GM23248 (cell line): ENCODE measurements at regions not wholly inside any gene's neighbourhood (a gene's known extent, or its start where the extent isn't known, plus 50 kb on each side); places are given as distances from the start of the nearest gene placed in this dataset.

Experiments
- DNase-seq: peaks from one replicate; pipeline ENCODE4 v3.0.0-alpha.2; 2015
- H2AFZ ChIP-seq: fragments of 200-600 bp; sonication (generic); 2 replicates; pipeline ENCODE4 v1.6.1; 2016; ENCODE audit warnings: antibody characterized with exemption
- H3F3A ChIP-seq: fragments of 200-600 bp; sonication (generic); 2 replicates; pipeline ENCODE4 v1.6.1; 2016; ENCODE audit warnings: mild to moderate bottlenecking, antibody characterized with exemption, mixed run types; ENCODE audit not compliant: insufficient read depth
- H3K27ac ChIP-seq: fragments of 200-600 bp; sonication (generic); 2 replicates; pipeline ENCODE4 v1.5.1; 2016; ENCODE audit warnings: mild to moderate bottlenecking
- H3K27me3 ChIP-seq: fragments of 200-600 bp; sonication (generic); replicated peaks from 2 replicates; pipeline ENCODE4 v1.6.1; 2016; ENCODE audit warnings: mild to moderate bottlenecking; ENCODE audit not compliant: insufficient read depth
- H3K36me3 ChIP-seq: fragments of 200-600 bp; sonication (generic); 2 replicates; pipeline ENCODE4 v1.6.1; 2016; ENCODE audit warnings: low read depth, mild to moderate bottlenecking
- H3K4me1 ChIP-seq: fragments of 200-600 bp; sonication (generic); 2 replicates; pipeline ENCODE4 v1.6.1; 2016; ENCODE audit warnings: mild to moderate bottlenecking; ENCODE audit not compliant: insufficient read depth
- H3K4me2 ChIP-seq: fragments of 200-600 bp; sonication (generic); one replicate; pipeline ENCODE4 v1.6.1; 2016; ENCODE audit warnings: mild to moderate bottlenecking; ENCODE audit not compliant: unreplicated experiment
- H3K4me3 ChIP-seq: fragments of 200-600 bp; sonication (generic); 2 replicates; pipeline ENCODE4 v1.5.1; 2016; ENCODE audit warnings: mild to moderate bottlenecking
- H3K79me2 ChIP-seq: fragments of 200-600 bp; sonication (generic); 2 replicates; pipeline ENCODE4 v1.6.1; 2016; ENCODE audit warnings: mild to moderate bottlenecking; ENCODE audit not compliant: insufficient read depth
- H3K9ac ChIP-seq: fragments of 200-600 bp; sonication (generic); 2 replicates; pipeline ENCODE4 v1.6.1; 2016; ENCODE audit warnings: mild to moderate bottlenecking
- H3K9me2 ChIP-seq: fragments of 200-600 bp; sonication (generic); 2 replicates; pipeline ENCODE4 v1.6.1; 2016; ENCODE audit warnings: mixed run types, mild to moderate bottlenecking, moderate library complexity; ENCODE audit not compliant: insufficient read depth
- H3K9me3 ChIP-seq: fragments of 200-600 bp; sonication (generic); one replicate; pipeline ENCODE4 v1.6.1; 2017; ENCODE audit warnings: low read depth
- H4K20me1 ChIP-seq: fragments of 200-600 bp; sonication (generic); 2 replicates; pipeline ENCODE4 v1.6.0; 2016; ENCODE audit not compliant: insufficient read depth
- EZH2 ChIP-seq: fragments of 200-600 bp; sonication (generic); IDR thresholded peaks from 2 replicates; pipeline ENCODE4 v1.6.1; 2018; ENCODE audit warnings: antibody characterized with exemption, mild to moderate bottlenecking; ENCODE audit not compliant: insufficient read depth, poor library complexity, severe bottlenecking
- EZH2phosphoT487 ChIP-seq: fragments of 200-600 bp; sonication (generic); IDR thresholded peaks from 2 replicates; pipeline ENCODE4 v1.6.1; 2018; ENCODE audit warnings: antibody characterized with exemption, moderate library complexity, mild to moderate bottlenecking, low read depth; ENCODE audit not compliant: insufficient read depth
- WGBS, 2 experiments: methylation state at CpG; one replicate each; pipeline ENCODE4 v1.1.6; 2015 to 2017; ENCODE audit warnings: low lambda C conversion rate in 2 of 2, low coverage in 1 of 2; ENCODE audit errors: missing lambda C conversion rate in 2 of 2; 5-methylcytosine and 5-hydroxymethylcytosine counted together
- in situ Hi-C: fragments of 300-500 bp; cut with MboI; formaldehyde crosslinking; loops from 2 replicates; pipeline ENCODE4 v1.15.0; 2020

DNA sequence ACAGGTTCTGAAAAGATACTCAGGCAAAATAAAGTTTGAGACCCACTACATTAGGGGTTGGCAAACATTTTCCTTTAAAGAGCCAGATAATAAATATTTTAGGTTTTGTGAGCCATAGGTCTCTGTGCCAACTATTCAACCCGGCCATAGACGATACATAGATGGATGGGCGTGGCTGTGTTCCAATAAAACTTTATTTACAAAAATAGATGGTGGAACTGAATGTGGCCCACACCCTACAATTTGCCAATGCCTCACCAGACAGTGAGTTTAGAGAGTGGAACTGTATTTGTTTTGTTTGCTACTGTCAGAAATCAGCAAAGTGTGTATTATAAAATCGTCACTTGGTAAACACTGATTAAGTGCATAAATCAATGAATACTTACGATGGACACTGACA is 78.0 kb downstream of the ACKR3 start:
- DNase-seq, result no peak
- Histone ChIP-seq H2AFZ (no peak overlapping the region), H3K27ac (no peak overlapping the region), H3K79me2 (no peaks in the 10 kb centered on the region), H3K36me3 (no peaks in the 10 kb centered on the region), H3K4me2 (no peak overlapping the region), H3K9me3 (no peaks in the 10 kb centered on the region), H3K9ac (no peak overlapping the region), H3K27me3 (no peaks in the 10 kb centered on the region), H3K9me2 (no peaks in the 10 kb centered on the region), H3F3A (peaks cover 10% of the 10 kb centered on the region), H3K4me1 (peaks cover 13% of the 10 kb centered on the region), H3K4me3 (no peak overlapping the region), H4K20me1 (no peaks in the 10 kb centered on the region)
- in situ Hi-C loops, result no loop called here
- 91 to 92% methylated on average over 5 of the region's 5 CpGs for WGBS, 2 experiments
- TF ChIP-seq EZH2, result no peak
- TF ChIP-seq EZH2phosphoT487, result no peak

DNA sequence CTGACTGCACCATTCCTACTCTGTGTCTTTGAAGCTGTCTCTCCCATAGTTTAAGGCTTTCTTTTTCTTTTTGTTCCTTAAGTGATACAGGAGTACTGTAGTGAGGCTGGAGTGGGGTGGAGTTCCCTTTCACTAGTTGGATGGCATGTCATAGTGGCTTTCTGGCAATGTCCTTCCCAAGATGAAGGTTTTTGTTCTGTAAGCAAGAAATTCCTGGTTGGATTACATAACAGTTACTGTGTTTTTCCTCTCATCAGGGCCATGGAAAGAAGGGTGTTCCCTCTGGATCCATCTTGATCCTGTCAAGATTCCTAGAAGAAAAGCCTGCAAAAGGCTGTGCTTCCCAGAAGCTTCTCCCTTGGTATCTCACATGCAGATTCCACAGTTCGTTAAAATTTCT is 84.2 kb downstream of the ACKR3 start:
- no peak for DNase-seq
- no peak overlapping the region for H3K4me3 ChIP-seq
- in situ Hi-C loops, result no loop called here
- H3K79me2 ChIP-seq, result no peaks in the 10 kb centered on the region
- H3K9me2 ChIP-seq, result no peaks in the 10 kb centered on the region
- no peaks in the 10 kb centered on the region for H3K36me3 ChIP-seq
- H2AFZ ChIP-seq, result no peak overlapping the region
- H3K27me3 ChIP-seq, result no peaks in the 10 kb centered on the region
- H3F3A ChIP-seq, result no peaks in the 10 kb centered on the region
- WGBS, 2 experiments, result 5 to 6% methylated on average over 1 of the region's 1 CpG
- no peaks in the 10 kb centered on the region for H4K20me1 ChIP-seq
- H3K9me3 ChIP-seq, result no peaks in the 10 kb centered on the region
- no peak overlapping the region for H3K4me2 ChIP-seq
- H3K27ac ChIP-seq, result no peak overlapping the region
- no peak overlapping the region for H3K9ac ChIP-seq
- TF ChIP-seq EZH2 (no peak), EZH2phosphoT487 (no peak)
- no peaks in the 10 kb centered on the region for H3K4me1 ChIP-seq

DNA sequence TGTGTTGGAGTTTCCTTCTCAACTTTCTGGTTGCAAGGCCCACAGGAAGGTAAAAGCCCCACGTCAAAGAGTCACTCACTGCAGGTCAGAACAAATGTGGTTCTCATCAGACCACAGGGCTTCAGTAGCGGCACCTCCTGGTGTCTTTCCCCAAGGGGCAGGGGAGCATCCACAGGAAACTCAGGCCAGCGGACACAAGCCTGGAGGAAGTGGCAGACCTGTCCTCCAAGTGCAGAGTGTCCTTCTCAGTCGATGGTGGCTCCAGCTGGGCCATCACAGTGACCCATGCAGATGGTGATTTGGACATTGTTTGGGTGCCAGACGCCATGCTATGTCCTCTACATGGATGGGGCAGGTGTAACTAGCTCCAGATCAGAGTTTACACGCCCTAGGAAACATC is 84.9 kb downstream of the ACKR3 start:
- in situ Hi-C loops, result no loop called here
- 60 to 62% methylated on average over 6 of the region's 6 CpGs for WGBS, 2 experiments
- Histone ChIP-seq H4K20me1 (no peaks in the 10 kb centered on the region), H3K4me2 (no peak overlapping the region), H2AFZ (no peak overlapping the region), H3K9me2 (no peaks in the 10 kb centered on the region), H3K27me3 (no peaks in the 10 kb centered on the region), H3F3A (no peaks in the 10 kb centered on the region), H3K9me3 (no peaks in the 10 kb centered on the region), H3K9ac (no peak overlapping the region), H3K4me3 (no peak overlapping the region), H3K4me1 (no peaks in the 10 kb centered on the region), H3K36me3 (no peaks in the 10 kb centered on the region), H3K79me2 (no peaks in the 10 kb centered on the region), H3K27ac (no peak overlapping the region)
- no peak for DNase-seq
- no peak for TF ChIP-seq EZH2
- no peak for TF ChIP-seq EZH2phosphoT487

DNA sequence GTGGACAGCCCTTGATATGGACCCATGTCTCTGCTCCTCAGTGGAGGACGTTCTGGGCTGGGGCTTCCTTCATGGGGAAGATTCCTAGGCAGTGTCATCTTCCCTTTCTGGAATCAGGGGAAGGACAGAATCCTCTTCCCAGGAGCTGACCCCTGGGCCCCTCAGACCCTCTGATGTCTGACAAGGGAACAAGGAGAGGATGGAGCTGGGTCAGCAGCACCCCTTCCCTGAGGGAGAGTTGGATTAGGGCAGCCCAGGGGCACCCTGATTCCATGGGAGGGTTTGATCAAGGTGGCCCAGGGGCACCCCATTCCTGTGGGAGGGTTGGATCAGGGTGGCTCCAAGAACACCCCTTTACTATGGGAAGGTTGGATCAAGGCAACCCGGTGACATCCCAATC is 86.5 kb downstream of the ACKR3 start:
- H2AFZ ChIP-seq, result no peak overlapping the region
- no peak for TF ChIP-seq EZH2phosphoT487
- TF ChIP-seq EZH2, result no peak
- H3K9ac ChIP-seq, result no peak overlapping the region
- DNase-seq, result no peak
- H3K4me1 ChIP-seq, result peaks cover 12% of the 10 kb centered on the region
- H3F3A ChIP-seq, result peaks cover 11% of the 10 kb centered on the region
- no peaks in the 10 kb centered on the region for H3K9me2 ChIP-seq
- no peak overlapping the region for H3K4me3 ChIP-seq
- H3K27me3 ChIP-seq, result no peaks in the 10 kb centered on the region
- H3K9me3 ChIP-seq, result no peaks in the 10 kb centered on the region
- 74 to 83% methylated on average over 2 of the region's 2 CpGs for WGBS, 2 experiments
- H3K79me2 ChIP-seq, result no peaks in the 10 kb centered on the region
- H3K27ac ChIP-seq, result no peak overlapping the region
- in situ Hi-C loops, result no loop called here
- no peak overlapping the region for H3K4me2 ChIP-seq
- no peaks in the 10 kb centered on the region for H3K36me3 ChIP-seq
- no peaks in the 10 kb centered on the region for H4K20me1 ChIP-seq

DNA sequence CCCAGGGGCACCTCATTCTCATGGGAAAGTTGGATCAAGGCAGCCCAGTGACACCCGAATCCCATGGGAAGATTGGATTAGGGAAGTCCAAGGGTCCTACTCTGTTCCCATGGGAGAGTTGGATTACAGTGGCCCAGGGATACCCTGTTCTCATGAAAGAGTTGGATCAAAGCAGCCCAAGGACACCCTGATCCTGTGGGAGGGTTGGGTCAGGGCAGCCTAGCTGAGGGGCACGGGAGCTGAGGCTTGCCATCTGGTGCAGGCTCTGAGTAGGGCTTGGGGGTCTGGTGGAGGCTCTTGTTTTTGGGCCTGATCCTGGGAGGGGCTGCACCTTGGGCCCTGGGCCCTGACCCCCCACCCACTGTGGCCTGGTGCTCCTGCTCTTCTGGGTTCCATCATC is 87.1 kb downstream of the ACKR3 start:
- in situ Hi-C loops, result no loop called here
- TF ChIP-seq EZH2phosphoT487 (no peak), EZH2 (no peak)
- no peak overlapping the region for H3K27ac ChIP-seq
- no peaks in the 10 kb centered on the region for H3K9me2 ChIP-seq
- peaks cover 17% of the 10 kb centered on the region for H3K4me1 ChIP-seq
- H2AFZ ChIP-seq, result no peak overlapping the region
- 96 to 100% methylated on average over 2 of the region's 2 CpGs for WGBS, 2 experiments
- H4K20me1 ChIP-seq, result no peaks in the 10 kb centered on the region
- DNase-seq, result no peak
- no peaks in the 10 kb centered on the region for H3K27me3 ChIP-seq
- no peak overlapping the region for H3K9ac ChIP-seq
- no peaks in the 10 kb centered on the region for H3K36me3 ChIP-seq
- no peak overlapping the region for H3K4me3 ChIP-seq
- H3K9me3 ChIP-seq, result no peaks in the 10 kb centered on the region
- no peaks in the 10 kb centered on the region for H3K79me2 ChIP-seq
- H3F3A ChIP-seq, result peaks cover 17% of the 10 kb centered on the region
- H3K4me2 ChIP-seq, result no peak overlapping the region
